ENCODE measurements at regions not wholly inside any gene's neighbourhood (a gene's known extent, or its start where the extent isn't known, plus 50 kb on each side); places are given as distances from the start of the nearest gene placed in this dataset.
"Not testable (repeated sequence)": the region's sequence is repeated elsewhere in the genome, so short reads cannot be mapped to it uniquely, and the experiment has no call there.

DNA sequence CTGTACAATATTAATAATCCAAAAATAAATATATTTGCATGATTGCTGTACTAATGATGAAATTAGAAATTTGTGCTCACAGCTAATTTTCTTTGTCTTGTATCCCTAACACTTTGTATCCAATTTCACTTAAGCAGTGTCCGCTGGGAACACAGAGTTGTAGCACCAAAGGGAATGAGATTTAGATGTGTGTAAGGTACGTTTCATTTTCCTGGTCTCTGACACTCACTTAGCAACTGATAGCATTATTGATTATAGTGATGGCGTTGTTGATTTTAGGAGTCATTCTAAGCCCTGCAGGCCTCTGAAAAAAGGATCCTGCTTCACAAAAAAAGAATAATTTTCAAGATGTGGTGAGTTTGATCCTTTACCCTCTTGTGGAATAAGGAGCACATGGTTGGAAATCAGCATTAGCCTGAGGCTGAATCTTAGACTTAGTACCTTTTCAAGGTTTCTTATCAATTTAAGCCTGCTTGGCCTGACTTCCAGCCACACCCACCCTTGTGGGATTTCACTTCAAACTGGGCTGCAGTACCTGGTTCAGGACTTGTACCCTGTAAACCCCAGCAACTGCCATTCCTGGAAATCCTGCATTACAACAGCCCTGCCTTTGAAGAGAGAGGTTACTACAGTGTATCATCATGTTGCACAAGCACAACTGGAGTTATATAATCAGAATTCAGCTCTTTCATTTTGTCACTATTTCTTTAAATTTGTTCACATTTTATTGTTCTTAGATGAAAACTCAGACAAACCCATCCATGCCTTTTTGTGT, 116.2 kb downstream of the RND3 start:
- DNase-seq (ENCODE audit: low read depth): no peak

DNA sequence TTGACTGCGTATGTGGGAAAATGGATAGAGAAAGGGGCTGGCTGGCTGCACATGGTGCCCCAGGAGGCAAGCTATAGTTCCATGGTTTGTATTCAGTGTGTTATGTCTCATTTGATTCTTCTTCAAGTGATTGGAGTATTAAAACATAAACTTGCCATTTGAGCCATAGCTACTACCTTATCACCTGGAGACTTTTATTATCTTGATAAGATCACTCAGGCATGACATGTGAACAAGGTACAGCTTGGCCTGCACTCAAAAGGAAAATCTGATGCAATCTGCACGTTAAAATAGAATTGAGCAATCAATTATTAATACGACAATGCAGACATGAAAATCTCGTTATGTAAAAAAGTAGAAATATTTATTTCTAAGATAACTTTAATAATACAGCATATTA, 116.9 kb downstream of the RND3 start:
- DNase-seq (ENCODE audit: low read depth): no peak

DNA sequence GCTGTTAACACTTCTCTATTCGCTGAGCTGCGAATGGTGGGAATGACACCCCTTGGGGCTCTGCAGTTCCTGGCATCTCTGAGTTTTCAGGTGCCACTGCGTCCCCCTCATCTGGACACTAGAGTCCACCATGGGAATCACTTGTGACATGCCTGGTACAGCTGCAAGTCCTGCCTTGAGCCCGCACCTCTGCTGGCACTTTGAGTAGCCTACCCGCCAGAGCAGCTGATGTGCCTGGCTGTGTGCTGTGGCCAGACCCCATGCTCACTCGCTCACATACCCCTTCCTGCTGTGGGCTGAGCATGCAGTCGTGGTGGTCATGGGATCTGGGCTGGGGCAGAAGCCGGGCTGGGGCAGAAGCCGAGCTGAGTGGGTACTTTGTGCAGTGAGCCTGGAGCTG, 117.6 kb downstream of the RND3 start:
- no peak for DNase-seq (ENCODE audit: low read depth)

DNA sequence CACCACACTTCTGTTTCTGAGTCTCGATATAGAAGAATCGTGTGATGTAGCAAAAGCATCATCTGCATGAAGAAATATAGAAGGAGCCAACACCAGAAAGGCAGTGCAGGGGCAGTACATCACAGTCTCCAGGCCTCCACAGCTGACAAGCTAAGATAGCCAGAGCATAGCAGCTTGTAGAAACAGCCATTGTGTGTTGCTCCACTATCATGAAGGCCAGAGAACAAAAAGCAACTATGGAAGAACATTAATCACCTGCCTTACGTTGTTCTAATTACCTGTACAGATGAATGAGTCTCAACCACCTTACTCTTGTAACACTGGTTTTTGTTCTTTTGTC, 129.0 kb downstream of the RND3 start:
- no peak for DNase-seq (ENCODE audit: low read depth)

DNA sequence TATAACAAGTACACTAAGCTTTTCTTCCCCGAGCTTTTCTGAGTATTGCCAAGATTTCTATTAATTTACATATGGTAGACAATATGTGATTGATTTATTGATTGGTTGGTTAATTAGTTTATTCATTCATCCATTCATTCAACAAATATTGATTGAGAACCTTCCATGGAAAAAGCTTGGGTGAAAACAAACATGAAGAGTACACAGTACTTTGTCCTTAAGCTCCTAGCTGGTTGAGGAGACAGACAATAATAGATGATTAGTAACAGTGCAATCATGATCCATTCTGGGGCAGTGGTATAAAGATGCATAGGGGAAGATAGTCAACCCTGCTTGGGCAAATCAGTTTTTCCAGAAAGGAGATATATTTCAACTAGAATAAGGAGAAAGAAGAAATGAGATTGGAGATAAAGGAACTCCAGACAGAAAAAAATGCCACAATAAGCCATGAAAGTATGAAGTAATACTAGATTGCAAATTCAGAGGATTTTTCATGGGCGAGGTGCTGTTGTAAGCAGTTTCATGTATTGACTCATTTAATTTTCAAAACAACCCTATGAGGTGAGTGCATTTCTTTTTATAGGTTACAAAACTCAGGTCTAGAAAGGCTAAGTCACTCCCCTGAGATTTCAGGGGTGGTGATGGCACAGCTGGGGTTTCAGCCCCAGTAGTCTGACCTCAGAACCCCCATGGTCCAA, 129.5 kb downstream of the RND3 start:
- no peak for DNase-seq (ENCODE audit: low read depth)

DNA sequence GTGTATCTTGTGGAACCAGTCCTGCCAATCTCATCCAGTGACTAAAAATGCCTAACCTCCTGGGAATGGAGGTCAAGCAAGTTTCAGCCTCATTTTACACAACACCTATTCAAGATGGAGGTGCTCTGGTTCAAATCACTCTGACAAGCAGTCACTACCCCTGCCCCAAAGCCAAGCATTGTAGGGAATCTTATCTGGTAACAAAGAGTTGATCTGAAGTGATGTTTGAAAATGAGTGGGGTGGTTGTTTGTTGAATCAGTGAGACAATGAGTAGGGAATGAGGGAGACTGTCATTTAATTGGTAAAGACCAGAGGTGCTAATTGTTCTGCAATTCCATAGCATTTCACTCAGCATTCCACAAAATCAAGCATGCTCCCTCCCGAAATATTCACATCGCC, 132.0 kb downstream of the RND3 start:
- DNase-seq (ENCODE audit: low read depth): no peak

DNA sequence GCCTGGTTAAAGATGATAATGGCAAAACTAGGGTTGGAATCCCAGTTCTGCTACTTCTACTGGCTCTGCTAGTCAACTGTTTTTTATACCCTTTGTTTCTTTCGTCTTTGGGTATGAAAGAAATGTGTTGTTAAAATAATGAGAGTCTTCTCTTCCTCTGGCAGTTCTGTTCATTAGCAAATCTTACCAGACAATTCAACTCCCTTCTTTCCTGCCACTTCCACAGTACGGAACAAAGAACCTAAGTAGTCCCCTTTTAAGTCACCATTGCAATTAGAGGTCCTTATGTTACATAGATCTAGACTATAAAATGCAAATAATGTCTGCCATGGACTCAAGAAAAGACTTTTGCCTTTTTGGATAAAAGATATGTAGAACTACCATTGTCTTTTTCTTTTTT, 134.1 kb downstream of the RND3 start:
- DNase-seq (ENCODE audit: low read depth): no peak

DNA sequence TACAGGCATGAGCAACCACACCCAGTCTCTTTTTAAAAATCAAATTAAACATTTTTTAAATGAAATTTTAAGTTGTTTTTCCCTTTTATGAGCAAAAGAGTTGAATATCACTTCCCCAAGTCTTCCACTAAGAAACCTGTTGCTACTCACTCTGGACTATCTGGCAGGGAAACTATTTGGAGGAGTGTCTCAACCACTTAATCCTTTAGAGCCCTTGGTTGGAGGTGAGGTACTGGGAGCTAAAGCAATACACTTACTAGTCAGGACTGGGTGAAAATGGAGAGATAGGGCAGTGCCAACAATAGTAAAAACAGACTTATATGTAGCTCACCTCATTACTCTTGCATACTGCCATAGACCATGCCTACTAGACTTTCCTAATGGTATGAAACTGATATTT, 135.5 kb downstream of the RND3 start:
- no peak for DNase-seq (ENCODE audit: low read depth)

DNA sequence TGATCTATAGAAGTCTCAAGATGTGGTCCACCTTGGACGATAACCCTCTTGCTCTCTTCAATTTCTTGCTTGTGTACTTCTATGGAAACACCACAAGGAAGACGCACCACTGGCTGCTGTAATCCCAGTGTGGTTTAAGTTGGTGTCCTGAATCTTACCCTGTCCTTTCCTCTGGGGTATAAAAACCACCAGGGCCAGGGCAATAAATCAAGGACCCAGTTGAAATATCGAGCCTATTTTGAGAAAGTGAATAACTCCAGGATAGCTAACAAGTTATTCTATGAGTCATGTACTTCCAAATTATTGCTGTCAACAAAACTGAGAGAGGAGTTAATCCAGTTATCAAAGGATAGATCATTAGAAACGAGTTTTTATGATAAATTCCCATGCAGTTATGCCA, 137.0 kb downstream of the RND3 start:
- DNase-seq (ENCODE audit: low read depth): no peak

DNA sequence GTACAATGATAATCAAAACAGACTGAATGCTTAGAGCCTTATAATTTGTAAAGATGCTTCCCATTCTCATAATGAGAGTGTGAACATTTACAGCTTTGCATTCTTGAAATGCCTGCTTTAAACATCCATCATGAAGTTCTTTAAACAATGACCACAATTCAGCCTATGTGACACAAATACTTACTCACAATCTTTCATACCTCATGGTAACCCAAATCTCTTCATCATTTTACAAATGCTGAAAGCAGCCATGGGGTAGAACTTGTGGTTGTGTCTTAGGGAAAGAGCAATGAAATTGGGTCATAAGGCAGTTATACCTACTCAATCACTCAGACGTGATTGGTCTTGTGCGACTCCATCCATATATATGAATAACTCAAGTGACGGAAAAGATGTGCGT, 140.7 kb downstream of the RND3 start:
- no peak for DNase-seq (ENCODE audit: low read depth)

DNA sequence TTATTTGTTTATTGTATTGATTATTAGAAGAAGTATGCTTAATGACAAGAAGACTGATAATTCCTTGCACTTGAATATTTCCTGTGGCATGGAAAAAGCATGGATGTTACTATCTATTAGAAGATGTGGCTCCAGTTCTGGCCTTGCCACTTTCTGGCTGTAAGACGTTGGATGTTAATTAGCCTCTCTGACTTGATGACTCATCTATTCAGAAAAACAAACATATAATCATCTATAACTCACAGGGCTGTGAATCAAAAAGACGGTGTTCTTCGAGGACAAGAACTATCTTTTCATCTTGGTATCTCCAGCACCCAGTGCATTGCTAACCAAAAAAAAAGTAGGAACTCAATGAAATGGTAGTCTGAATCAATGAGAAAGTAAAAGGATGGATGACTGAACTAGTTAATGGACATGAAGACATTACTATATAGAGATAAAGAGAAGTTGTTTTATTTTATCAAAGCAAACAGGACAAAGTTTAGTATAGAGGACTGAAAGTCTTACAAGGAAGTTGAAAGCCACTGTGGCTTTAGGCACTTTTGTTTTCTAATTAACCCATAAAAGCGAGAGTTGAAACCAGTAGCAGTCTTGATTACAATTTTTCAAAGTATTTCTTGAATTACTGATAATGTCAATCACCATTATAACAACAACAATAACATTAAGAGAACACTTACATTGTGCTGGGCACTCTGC, 145.3 kb downstream of the RND3 start:
- DNase-seq (ENCODE audit: low read depth): no peak

DNA sequence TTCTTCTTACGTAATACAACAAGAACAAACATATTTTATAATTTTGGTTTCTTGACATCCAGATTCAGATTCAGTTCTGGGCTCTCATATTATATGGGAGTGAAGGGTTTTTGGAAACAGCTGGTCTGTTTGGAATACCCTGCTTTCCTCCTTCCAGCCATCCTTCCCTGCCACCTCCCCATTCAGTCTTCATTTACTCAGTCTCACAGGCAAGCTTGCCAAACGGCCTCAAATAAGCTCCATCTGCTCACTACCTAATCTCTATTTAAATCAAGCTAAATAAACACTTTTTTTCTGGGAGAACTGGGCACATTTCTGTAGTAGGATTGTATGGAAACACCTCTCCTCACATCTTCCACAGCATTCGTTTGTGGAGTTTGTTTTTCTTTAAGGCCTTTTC, 147.5 kb downstream of the RND3 start:
- DNase-seq (ENCODE audit: low read depth): no peak

DNA sequence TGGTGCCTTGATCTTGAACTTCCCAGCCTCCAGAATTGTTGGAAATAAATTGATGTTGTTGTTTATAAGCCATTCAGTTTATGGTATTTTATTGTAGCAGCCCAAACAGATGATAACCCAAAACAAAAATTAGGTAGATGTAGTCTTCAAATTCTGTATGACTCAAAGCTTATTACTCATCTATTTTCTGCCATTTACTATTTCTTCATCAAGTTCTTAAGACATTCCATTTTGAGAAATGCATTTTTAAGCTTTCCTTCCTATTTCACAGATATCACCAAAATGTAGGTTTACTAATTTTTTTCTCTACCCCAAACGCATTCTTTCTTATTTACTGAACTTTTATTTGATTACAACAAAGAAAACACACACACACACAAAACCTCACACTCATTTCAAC, 148.2 kb downstream of the RND3 start:
- DNase-seq (ENCODE audit: low read depth): no peak

DNA sequence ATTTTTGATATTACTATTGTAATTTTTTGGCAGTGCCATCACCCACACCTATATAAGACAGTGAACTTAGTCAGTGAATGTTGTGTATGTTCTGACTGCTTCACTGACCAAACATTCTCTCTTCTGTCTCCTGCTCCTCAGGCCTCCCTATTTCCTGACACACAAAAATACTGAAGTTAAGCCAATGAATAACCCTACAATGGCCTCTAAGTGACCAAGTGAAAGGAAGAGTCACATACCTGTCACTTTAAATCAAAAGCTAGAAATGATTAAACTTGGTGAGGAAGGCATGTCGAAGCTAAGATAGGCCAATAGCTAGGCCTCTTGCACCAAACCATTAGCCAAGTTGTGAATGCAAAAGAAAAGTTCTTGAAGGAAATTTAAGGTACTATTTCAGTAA, 151.9 kb downstream of the RND3 start:
- no peak for DNase-seq (ENCODE audit: low read depth)

DNA sequence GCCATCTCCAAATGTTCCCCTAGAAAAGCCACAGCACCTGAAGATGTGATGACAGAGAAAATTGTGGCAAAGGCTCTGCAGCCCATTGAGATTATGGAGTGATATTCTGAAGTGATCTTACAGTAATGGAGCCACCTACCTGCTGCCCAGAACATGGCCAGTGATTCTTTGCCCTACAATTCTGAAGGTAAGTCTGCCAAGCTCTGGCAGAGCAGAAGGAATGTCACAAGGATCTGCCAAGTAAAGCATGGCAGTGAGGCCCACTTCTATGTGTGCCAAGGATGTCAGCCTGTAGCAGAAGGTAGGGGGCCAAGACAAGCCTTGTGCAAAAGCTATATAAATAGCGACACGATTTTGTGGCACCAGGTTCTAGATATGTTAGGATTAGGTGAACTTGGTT, 155.1 kb downstream of the RND3 start:
- no peak for DNase-seq (ENCODE audit: low read depth)

DNA sequence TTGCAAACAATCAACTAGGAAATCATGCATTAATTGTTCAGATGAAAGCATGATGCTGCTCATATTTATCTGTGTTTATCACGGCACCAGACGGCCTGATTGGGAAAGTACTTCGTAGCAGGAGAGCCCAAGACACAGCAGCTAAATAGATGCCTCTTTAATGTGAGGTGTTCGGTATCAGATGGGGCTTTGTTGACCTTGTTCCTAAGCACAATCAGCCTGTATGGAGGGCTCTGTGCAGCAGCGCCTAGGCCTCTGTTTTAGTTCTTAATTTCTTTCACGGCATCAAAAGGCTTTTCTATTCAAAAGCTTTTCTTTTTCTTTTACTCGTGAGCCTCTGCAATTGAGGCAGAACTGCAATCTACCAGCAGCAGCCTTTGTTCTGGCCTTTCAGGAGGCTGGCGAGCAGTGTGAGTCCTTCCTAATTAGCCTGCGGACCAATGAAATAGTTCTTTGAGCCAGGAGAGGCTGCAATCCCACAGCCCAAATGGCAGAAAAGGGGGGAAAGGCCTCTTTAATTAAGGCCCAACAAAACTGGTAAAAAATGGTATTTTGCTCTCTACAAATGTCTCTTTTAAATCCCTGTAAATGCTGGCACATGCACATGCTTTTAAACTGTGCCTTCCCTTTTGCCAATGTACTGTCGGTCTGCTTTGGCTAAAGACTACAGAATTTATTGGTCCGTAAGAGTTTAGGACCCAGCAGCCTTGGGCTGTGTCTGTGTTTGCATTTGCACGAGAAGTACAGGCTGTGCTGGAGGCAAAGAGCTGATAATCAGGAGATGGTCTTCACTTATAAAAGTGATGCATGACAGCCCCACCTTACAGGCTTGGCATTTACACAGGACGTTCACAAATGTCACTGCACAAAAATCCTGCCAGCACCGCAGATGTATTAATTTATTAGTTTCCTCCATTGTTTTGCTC, 159.6 kb downstream of the RND3 start:
- DNase-seq (ENCODE audit: low read depth): no peak

DNA sequence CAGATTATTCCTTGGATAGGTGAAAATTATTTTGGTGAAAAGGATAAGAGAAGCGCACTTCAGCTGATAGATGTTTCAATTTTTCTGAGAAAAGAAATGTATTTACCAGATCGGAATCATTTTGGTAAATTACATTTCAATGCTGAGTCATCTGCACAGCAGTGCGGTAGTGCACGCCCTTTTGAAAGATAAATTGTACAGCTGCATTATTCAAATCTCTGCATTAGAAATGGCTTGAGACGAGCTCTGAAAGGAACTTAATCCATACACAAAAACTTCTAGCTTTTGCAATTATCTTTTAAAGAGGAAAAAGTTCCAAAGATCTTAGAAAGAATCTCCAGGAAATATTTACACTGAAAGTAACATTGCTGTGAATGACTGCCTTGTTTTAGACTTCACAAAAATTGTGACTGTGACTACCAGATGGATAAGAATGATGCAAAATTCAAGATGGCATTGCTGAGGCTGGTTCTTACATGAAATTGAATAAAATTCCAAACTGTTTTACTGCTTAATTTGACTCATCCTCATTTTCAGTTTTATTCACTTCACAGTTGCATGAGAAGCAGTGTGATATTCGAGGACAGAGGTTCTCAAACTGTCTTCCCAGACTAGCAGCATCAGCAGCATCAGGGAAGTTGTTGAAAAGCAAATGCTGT, 161.7 kb downstream of the RND3 start:
- no peak for DNase-seq (ENCODE audit: low read depth)

DNA sequence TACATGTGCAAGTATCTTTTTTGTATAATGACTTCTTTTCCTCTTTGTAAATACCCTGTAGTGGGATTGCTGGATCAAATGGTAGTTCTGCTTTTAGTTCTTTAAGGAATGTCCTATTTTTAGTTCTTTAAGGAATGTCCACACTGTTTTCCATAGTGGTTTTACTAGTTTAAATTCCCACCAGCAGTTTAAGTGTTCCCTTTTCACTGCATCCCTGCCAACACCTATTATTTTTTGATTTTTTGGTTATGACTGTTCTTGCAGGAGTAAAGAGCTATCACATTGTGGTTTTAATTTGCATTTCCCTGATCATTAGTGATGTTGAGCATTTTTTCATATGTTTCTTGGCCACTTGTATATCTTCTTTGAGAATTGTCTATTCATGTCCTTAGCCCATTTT, 164.4 kb downstream of the RND3 start:
- DNase-seq (ENCODE audit: low read depth): not testable (repeated sequence)

DNA sequence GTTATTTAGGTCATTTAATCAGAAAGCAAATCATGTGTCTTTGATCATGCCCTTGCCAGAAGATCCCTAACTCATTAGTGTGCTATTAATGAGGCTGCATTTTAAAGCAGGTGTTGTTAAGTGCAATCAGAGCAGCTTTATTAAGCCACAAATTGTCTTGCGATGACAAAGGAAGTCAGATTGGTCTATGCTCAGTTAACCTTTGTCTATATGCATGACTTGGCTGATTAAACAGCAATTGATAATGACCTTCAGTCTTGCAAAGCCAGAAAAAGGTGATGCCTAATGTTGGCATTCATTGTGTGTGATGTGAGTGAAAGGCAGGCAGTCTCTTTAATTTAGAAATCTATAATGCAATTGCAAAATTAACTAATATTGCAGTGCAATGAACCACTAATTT, 166.9 kb downstream of the RND3 start:
- DNase-seq (ENCODE audit: low read depth): no peak

DNA sequence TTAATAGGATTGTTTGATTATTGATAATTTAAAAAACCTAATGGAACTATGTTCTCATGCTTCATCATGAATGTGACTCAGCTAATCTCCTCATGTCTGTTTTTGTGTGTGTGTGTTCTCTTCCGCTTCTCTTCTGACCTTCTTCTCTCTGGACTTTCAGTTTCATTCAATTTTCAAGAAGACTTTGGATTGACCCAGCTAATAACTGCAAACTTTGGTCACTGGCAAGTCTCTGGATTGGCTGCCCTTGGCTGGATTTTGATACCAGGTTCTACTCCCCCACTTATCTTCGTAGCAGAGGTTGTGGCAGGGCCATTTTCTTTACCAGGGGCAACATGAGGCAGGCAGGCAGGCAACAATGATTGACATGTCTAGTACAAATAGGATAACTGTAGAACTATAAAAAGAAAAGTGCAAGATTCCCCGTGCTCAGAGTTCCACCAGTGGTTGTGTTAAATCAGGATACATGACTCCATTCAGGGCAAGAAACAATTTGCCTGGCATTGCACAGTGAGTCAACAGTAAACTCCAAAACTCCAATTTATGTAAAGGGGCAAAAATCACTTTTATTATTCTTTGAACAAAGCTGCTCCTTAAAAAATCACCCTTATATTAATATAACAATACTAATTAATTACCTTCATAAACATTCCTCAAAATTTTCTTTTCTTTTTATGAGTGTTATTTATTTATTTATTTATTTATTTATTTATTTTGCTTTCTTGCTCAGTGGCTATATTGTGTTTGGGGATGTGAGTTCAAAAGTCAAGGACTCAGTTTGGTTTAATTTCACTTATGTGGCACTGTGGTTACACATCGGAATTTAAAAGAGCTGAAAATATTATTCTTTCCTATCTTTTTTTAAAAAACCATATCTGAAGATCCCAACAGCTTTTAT, 167.6 kb downstream of the RND3 start:
- DNase-seq (ENCODE audit: low read depth): no peak

DNA sequence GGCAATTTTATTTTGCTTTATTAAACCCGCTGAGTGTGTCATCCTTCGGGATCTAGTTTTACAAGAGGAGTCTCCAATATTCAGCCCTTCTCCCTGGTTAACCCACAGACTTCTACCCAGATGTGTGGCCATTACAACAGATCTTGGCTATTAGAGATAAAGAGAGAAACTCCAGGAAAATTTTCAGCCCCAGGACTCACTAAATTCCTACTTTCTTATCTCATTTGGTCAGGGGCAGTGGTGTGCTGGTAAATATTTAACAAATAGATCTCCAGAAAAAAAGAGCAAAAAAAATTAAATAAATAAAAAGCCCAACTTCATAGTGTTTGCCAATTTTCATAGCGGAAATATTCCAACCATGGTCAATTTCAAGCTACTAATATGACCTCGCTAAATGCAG, 168.4 kb downstream of the RND3 start:
- DNase-seq (ENCODE audit: low read depth): no peak

Data from GM04503 (cell line).